SIG-M5 treated with dmso at 0.1 percent for 504 hours (cell line): ENCODE measurements at regions not wholly inside any gene's neighbourhood (a gene's known extent, or its start where the extent isn't known, plus 50 kb on each side); places are given as distances from the start of the nearest gene placed in this dataset.
"Not testable (repeated sequence)": the region's sequence is repeated elsewhere in the genome, so short reads cannot be mapped to it uniquely, and the experiment has no call there.

Experiments
- DNase-seq: peaks from one replicate; lab custom pipeline; 2025; ENCODE audit not compliant: unreplicated experiment; lab: John Stamatoyannopoulos, UW

DNA sequence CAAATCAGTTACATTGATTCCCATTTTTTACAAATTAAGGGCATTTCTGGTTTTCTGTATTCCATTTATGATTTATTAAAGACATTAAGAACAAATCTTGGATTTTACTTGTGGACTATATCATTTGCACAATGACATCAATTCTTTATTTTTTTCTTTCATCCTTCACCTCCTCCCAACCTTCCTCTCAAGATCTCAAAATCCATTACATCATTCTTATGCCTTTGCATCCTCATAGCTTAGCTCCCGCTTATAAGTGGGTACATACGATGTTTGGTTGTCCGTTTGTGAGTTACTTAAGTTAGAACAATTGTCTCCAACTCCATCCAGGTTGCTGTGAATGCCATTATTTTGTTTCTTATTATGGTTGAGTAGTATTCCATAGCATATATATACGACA lies 752.8 kb downstream of the CD109 start:
- DNase-seq = no peak

DNA sequence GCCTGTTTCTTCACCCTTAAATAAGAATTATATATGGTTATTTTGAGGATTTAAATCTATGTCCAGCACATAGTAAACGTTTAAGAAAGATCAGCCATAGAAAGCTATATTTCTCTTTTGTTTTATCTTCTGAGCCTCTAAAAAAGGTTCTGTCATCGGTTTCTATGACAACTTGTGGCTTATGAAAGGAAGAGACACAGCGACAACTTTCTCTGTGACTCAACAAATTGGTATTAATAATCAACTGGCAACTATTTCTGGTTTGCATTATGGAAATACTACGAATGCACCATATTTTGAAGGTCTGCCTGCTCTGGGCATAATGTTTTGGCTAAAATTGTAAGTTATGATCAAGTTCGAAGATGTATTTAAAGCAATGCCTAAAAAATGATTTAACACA lies 751.0 kb downstream of the CD109 start:
- DNase-seq = no peak

DNA sequence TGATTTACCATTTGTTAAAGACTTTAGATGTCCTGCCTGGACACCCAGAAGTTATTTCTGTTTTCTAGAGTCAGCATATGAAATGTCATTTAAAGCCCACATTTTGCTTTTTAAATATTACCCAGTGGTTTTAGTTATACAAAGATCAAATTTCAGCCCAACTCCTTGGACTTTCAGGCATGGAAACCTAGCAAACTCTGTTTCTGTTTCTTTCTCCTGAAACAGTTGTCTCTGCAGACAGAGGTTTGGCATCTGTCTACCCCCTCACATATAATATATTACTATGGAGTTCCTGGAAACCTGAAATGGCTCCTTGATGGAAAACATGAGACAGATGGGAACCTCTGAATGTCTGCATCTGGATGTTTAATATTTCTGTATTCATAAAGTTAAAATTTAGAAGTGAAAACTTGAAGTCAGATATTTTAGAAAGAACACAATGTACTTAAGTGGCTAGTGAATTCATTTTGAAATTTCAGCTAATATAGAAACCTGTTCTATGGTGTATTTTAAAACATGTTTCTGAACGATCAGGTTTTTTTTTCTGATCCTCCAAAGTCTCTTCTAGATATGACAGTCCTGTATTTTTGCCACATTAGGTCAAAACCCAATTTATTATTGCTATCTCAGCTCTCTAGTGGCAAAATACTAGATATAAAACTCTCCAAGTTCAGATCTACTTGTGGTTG lies 743.3 kb downstream of the CD109 start:
- no peak for DNase-seq

DNA sequence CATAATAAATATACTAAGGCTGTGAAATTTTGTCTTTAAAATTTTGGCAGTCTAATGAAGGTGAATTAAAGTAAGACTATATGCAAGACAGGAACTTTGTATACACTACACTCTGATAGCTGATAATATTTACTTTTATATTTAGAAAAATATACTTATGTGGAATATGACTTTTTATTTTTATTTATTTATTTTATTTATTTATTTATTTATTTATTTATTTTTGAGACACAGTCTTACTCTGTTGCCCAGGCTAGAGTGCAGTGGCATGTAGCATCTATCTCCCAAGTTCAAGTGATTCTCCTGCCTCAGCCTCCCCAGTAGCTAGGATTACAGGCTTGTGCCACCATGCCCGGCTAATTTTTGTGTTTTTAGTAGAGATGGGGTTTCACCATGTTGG lies 742.4 kb downstream of the CD109 start:
- not testable (repeated sequence) for DNase-seq

DNA sequence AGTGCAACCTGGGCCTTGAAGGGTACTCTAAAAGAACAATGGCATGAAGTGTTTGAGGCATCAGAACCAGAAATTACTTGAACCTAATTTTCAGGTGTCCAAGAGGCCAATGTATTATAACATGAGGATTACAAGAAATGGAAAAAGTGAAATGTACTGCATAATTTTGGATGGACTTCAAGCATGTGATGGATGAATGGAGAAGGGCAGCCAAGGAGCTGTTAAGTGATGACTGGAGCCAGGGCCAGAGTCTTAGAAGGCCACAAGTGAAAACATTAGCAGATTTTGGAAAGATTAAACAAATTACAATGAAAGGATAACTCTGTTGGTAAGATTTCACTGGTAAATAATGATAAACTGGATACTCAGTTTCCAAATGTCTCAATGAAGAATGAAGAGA lies 738.2 kb downstream of the CD109 start:
- no peak for DNase-seq

DNA sequence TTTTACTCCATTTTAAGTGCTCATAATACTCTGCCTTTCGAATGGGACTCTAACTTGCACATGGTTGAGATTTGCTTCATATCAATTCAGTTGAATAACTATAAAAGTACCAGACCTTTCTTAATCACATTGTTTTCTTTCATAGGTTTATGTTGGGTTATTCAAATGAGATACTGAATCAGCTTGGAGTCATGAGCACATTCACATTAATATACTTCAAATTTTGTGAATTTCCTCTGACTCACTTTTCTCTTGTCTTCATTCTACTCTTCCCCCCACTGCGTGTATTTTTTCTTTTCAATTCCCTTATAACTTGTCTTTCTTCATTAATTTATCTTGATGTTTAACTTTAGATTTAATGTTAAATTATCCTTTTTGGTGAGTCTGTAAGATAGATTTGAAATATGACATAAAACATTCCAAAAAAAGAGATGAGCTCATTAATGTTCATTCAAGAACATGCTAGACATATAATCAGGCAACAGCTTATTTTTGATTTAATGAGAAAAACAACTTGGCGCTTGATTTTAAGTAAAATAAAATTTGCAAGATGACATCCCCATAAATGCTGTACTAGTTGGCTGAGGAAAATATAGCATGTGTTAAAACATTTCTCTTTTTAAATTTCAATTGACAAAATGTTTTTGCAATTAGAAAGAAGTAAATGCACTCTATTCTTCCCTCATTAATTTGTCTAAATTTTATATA lies 736.0 kb downstream of the CD109 start:
- DNase-seq = no peak

DNA sequence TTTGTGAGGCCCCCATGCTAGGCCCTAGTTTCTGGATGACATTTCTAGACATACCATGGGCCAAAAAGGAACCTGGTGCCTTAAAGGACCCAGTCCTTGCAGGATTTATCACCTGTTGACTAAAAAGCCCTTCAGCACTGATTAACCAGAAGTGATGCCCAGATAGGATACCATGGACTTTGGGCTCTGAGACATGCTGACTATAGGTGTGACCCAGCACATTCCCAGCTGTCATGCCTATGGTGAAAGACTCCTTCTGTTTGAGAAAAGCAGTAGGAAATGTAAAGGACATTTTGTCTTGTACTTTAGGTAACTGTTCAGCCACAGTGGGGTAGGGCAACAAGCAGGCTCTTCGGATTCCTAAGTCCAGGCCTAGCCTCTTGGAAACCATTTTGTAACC lies 724.2 kb downstream of the CD109 start:
- no peak for DNase-seq

DNA sequence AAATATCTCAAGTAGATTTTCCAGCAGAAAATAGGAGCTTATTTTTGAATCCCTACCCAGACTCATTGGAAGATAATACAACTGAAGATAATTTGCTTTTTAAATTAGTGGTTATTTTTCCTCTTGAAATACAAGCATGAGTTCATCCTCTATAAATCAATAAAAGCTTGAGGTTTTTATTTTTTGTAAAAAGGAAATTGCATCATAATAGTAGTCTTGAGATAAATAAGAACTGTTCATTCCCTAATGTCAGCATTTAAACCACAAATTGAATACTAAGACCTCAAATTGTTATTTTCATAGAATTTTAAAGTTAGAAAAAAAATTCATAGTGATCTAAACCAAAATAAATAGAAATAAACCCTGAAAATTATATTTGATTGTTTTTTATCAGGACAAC lies 719.1 kb downstream of the CD109 start:
- DNase-seq = no peak

DNA sequence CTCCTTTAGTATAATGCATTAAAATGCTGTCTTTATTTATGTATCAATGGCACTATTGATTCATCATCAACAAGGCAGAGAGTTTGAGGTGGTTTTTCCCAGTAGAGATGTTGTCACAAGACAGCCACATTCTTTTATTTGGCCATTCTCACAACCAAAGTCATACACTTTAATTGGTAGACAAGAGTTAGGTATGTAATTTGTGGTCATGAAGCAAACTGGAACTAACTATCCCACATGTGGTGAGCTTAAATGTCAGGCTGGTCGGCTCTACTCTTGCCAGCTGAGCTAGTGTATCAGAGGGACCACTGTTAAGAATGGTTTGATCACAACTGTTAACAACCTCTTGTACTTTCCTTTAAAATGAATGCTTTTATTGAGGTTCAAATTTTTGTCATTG lies 714.6 kb downstream of the CD109 start:
- DNase-seq = no peak

DNA sequence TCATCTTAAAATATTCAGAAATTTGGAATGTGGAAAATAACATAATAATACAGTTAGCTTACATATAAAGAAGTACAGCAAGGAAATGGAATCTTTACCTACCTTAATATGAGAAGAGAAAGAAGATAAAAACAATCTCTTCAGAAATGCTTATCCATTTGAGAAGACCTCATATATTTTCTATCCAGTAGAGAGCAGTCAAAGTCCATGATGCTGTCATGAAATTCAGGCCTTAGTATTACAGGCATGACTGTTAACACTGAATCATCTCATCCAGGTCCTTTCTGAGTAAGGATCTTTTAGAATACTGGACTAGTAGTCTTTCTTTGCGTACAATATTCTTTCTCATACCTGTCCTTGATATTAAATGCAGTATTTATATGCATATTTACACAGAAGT lies 713.4 kb downstream of the CD109 start:
- DNase-seq = no peak

DNA sequence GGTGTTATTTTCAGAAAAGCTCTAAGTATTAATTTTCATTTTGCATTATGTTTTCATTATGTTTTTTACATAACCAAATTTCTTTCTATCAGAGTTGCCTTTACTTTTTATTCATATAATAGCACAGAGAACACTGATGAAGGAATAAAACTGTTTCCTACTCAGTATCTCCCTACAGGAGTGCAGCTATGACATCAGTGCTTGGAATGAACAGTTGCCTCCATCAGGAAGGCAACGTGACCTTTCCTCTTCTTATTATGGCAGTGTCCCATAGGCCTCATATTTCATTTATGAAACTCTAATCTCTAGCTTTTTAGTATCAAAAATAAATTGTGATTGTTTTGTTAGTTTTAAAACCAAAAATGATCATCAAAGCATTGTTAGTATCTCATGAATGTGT lies 712.8 kb downstream of the CD109 start:
- no peak for DNase-seq

DNA sequence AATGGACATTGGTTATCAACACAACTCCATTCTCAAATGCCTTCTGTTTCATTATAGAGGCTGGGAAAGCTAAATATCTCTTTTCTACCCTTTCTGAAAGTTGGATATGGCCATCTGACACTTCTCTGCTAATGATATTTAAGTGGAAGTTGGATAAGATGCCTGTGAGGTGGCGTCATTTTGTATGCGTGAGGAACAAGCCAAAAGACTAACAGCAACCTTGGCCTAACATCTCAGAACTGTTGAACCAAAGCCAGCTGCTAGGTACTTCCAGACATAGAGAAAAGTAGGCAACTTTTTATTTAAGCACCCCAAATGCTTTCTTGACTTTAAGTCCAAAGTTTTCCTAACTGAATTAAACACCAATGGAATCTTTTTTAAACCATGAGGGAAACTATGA lies 708.4 kb downstream of the CD109 start:
- no peak for DNase-seq

DNA sequence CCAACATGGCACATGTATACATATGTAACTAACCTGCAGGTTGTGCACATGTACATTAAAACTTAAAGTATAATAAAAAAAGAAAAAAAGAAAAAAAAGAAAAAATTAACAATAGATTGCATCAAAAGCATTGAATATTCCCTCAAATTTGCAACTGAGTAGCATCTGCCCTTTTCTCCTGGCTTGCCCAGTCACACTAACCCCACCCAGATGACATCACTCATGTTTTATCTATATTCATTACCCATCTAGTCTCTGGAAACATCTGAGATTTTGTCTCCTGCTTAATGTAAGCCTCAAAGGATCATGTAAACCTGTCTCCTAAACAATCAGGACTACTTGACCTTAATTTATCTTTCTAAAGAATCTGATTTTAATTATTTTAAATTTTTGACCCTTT lies 706.8 kb downstream of the CD109 start:
- DNase-seq = no peak

DNA sequence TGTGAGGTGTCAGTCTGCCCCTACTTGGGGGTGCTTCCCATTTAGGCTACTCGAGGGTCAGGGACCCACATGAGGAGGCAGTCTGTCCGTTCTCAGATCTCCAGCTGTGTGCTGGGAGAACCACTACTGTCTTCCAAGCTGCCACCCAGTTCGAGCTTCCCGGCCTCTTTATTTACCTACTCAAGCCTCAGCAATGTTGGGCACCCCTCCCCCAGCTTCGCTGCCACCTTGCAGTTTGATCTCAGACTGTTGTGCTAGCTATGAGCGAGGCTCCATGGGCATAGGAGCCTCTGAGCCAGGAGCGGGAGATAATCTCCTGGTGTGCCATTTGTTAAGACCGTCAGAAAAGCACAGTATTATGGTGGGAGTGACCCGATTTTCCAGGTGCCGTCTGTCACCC lies 682.4 kb downstream of the CD109 start:
- DNase-seq = not testable (repeated sequence)

DNA sequence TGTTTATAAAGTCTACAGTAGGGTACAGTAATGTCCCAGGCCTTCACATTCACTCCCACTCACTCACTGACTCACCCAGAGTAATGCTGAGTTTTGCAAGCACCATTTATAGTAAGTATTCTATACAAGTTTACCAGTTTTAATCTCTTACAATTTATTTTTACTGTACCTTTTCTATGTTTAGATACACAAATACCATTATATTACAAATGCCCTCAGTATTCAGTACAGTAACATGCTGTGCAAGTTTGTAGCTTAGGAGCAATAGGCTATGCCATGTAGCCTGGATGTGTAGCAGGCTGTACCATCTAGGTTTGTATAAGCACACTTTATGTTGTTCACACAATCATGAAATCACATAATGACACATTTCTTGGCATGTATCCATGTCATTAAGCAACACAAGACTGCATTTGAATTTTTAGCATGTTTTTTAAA lies 673.6 kb downstream of the CD109 start:
- DNase-seq = no peak

DNA sequence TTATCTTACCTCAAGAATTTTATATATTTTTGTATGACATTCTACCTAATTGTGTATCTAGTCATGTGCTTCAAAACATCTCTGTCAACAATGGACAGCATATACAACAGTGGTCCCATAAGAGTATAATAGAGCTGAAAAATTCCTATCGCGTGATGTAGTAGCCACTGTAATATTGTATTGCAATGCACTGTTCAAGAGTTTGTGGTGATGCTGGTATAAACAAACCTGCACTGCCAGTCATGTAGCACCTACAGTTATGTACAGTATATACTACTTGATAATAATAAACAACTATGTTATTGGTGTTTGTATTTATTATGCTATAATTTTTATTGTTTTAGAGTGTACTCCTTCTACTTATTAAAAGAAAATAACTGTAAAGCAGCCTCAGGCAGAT lies 672.7 kb downstream of the CD109 start:
- DNase-seq = no peak

DNA sequence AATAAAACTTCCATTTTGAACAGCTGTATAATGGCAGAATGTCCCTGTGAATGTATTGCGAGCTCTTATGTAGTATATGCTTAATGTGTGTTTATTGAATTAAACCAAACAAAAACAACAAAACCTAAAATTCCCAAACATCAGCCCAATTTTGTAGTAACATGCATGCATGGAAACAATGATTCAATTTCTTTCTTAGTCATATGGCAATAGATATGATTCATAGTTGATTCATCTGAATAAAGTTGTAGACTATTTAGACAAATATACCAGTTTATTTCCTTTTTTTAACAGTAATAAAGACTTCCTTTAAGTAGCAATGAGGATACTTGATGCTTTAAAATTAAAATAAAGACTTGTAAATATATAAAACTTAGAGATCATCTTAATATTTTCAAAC lies 670.6 kb downstream of the CD109 start:
- DNase-seq = no peak

DNA sequence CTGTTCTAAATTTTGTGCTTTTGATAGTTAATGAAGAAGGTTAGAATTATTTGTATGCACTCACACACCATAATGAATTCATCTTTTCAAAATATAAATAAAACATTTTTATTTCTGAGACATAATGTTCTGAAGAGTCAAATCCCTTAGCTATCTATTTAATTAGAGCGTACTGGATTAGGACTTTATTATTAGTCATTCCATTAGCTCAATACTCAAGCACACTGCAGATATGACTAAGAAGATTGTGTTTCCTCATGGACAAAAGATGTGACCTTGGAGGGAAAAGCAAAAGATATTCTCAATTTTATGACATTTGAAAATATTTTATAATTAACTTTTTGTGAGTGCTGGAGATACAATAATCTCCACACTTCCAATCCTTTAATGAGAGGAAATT lies 666.4 kb downstream of the CD109 start:
- no peak for DNase-seq

DNA sequence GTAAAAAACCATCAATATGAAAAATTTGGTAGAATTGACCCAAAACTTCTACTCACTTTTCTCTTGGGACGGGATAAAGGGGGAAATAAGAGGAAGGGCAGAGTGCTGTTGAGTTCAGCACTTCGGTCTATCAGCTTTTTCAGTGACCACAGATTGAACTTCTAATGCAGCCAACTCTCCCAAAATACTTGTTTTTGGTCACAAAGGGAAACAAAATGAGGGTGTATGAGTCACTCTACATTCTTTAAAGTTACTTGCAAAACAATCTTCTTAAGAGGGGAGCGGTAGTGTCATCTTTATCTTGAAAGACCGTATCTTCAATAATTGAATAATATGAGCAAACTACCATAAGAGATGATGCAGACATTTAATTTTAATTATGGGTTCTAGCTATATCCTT lies 661.3 kb downstream of the CD109 start:
- no peak for DNase-seq

DNA sequence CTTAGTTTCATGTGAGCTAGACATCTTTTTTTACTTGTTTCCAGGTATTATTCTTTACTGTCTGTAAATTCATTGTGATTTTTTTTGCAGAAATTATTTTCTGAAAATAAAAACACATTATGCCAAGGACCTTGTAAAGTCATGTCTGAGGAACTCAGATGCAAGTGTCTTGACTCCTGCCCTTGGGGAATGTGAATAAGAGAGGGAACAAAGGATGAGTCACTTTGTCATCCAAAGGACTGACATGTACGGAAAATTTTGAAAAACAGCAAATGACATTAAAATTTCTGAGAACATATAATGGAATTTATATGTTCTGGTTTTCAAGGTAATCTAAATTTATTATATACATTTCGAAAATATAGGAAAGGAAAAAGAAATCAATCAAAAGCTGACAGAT lies 660.4 kb downstream of the CD109 start:
- DNase-seq = no peak

DNA sequence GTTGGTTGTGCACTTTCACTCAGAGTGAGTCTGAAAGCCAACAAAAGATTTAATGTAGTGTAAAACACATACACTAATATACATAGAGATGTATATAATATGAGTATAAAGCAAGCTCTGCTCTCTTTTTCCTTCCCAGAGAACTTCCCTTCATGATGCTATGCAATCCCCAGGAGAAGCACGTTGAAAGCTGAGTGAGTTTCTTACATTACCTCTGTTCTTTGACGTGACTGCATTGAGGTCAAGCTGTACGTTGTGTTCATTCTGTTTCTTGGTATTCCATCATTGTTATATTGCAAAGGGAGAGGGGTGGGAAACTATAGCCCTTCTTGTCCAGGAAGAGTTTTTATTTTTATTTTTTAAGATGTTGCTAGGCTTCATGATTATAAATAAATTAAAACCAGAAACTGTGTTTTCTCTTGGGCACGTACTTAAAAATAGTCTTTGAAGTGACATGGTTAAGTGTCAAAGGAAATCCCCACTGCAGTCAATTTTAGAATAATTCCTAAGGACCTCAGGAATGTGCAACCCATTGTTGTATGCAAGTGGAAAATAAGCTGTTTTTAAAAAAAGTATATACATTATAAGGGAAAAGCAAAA lies 651.0 kb downstream of the CD109 start:
- DNase-seq = no peak

DNA sequence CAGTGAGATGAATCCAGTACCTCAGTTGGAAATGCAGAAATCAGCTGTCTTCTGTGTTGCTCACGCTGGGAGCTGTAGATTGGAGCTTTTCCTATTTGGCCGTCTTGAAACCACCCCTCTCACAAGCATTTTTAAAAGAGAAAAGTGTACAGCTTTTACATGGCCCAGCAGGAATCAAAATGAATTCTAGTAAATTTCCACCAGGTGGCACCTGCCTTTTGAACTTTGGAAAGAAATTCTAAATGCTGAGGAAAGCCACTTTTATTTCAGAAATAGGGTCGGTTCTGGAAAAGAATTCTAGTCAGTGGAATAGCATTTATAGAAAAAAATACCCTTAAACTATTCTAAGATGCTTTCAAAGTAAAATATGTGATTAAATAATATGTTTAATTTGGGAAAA lies 647.8 kb downstream of the CD109 start:
- no peak for DNase-seq

DNA sequence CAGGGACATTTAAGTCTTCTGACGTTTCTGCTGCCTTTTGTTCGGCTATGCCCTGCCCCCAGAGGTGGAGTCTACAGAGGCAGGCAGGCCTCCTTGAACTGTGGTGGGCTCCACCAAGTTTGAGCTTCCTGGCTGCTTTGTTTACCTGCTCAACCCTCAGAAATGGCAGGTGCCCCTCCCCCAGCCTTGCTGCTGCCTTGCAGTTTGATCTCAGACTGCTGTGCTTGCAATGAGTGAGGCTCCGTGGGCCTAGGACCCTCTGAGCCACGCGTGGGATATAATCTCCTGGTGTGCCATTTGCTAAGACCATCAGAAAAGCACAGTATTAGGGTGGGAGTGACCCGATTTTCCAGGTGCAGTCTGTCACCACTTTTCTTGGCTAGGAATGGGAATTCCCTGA lies 647.3 kb downstream of the CD109 start:
- DNase-seq = not testable (repeated sequence)
